IMR-90 (cell line): ENCODE measurements at regions not wholly inside any gene's neighbourhood (a gene's known extent, or its start where the extent isn't known, plus 50 kb on each side); places are given as distances from the start of the nearest gene placed in this dataset.

Experiments used
- BHLHE40 ChIP-seq: fragments of 150-350 bp; IDR thresholded peaks from 2 replicates; pipeline ENCODE4 v1.6.1; 2016; ENCODE audit warnings: mild to moderate bottlenecking, low read depth, low read length
- FOS ChIP-seq: fragments of 150-350 bp; IDR thresholded peaks from 2 replicates; pipeline ENCODE4 v1.6.1; 2016; ENCODE audit warnings: low read depth, low read length
- MAZ ChIP-seq: IDR thresholded peaks from 2 replicates; pipeline ENCODE4 v1.6.1; 2012; ENCODE audit warnings: low read depth, mild to moderate bottlenecking, low read length, improper control_type of control experiment, moderate library complexity, borderline replicate concordance
- POLR2A ChIP-seq: IDR thresholded peaks from 2 replicates; pipeline ENCODE4 v1.6.1; 2012; ENCODE audit warnings: mild to moderate bottlenecking, low read depth, low read length
- RAD21 ChIP-seq: IDR thresholded peaks from 2 replicates; pipeline ENCODE4 v1.6.1; 2012; ENCODE audit warnings: low read length, improper control_type of control experiment
- RFX5 ChIP-seq: IDR thresholded peaks from 2 replicates; pipeline ENCODE4 v1.8.0; 2012; ENCODE audit warnings: low read depth, mild to moderate bottlenecking, low read length, moderate library complexity
- SMC3 ChIP-seq: fragments of 150-350 bp; IDR thresholded peaks from 2 replicates; pipeline ENCODE4 v1.6.1; 2016; ENCODE audit warnings: low read depth, mild to moderate bottlenecking, antibody characterized with exemption, low read length, moderate library complexity
- TF ChIP-seq, protein P1 (sequence below): conservative IDR thresholded peaks from 2 replicates; pipeline ENCODE4 v1.5.1; 2012; ENCODE audit warnings: mild to moderate bottlenecking, low read depth, low read length, improper control_type of control experiment
- TF ChIP-seq, protein P2 (sequence below): fragments of 150-350 bp; IDR thresholded peaks from 2 replicates; pipeline ENCODE4 v1.6.1; 2017; ENCODE audit warnings: mild to moderate bottlenecking, antibody characterized with exemption, low read length, low read depth

DNA sequence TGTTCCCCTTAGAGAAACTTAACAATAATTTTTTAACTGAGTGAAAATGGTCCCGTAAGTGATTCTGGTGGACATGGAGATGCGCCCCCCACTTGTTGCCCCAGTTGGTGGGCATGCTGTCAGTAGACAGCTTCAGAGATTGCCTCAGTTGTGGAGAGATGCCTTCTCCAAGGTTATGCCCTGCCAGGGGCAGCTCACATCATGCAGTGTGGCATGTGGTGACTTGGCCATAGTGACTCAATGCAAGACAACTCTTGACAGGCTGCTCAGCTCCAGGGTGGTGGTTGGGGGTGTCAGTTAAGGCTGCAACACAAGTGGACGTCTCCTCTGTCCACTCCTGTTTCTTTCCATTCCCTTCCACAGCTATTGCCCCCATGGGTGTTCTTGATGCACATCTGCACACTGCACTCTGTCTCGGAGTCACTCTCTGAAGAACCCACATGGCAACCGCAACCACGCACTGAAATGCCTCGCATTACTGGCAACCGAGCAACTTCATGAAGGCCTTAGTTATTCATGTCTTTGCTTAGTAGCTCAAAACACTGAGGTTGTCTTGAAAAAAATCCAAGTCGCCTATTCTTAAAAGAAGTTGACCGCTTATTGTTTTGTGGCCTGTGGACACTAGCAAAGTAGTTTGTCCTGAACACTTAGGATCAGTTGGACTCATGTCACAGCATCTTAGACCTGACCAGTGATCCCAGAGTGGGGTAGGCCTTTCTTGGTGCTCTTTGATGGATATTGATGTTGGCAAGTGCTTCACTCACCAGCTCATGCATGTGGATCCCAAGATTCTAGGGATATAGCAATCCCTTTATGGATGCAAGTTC lies 54.8 kb upstream of the USP1 start:
- TF ChIP-seq, protein P1, sequence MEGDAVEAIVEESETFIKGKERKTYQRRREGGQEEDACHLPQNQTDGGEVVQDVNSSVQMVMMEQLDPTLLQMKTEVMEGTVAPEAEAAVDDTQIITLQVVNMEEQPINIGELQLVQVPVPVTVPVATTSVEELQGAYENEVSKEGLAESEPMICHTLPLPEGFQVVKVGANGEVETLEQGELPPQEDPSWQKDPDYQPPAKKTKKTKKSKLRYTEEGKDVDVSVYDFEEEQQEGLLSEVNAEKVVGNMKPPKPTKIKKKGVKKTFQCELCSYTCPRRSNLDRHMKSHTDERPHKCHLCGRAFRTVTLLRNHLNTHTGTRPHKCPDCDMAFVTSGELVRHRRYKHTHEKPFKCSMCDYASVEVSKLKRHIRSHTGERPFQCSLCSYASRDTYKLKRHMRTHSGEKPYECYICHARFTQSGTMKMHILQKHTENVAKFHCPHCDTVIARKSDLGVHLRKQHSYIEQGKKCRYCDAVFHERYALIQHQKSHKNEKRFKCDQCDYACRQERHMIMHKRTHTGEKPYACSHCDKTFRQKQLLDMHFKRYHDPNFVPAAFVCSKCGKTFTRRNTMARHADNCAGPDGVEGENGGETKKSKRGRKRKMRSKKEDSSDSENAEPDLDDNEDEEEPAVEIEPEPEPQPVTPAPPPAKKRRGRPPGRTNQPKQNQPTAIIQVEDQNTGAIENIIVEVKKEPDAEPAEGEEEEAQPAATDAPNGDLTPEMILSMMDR, result no peak
- TF ChIP-seq RAD21, result no peak
- no peak for TF ChIP-seq SMC3
- TF ChIP-seq MAZ, result no peak
- no peak for TF ChIP-seq POLR2A
- no peak for TF ChIP-seq FOS
- TF ChIP-seq BHLHE40, result no peak
- TF ChIP-seq, protein P2, sequence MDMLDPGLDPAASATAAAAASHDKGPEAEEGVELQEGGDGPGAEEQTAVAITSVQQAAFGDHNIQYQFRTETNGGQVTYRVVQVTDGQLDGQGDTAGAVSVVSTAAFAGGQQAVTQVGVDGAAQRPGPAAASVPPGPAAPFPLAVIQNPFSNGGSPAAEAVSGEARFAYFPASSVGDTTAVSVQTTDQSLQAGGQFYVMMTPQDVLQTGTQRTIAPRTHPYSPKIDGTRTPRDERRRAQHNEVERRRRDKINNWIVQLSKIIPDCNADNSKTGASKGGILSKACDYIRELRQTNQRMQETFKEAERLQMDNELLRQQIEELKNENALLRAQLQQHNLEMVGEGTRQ, result no peak
- no peak for TF ChIP-seq RFX5
